AG04449 (cell line): ENCODE measurements at regions not wholly inside any gene's neighbourhood (a gene's known extent, or its start where the extent isn't known, plus 50 kb on each side); places are given as distances from the start of the nearest gene placed in this dataset.
"Not testable (repeated sequence)": the region's sequence is repeated elsewhere in the genome, so short reads cannot be mapped to it uniquely, and the experiment has no call there.

ENCODE experiments used
- CTCF ChIA-PET: fragments of 350-600 bp; formaldehyde crosslinking; extraction: SDS; loops from one replicate; lab custom pipeline; 2021; ENCODE audit warnings: antibody characterized with exemption; lab: Yijun Ruan, JAX
- POLR2A ChIA-PET: fragments of 400-600, 350-600 bp; formaldehyde crosslinking; extraction: SDS; loops from one replicate; lab custom pipeline; 2020; ENCODE audit warnings: antibody characterized with exemption, inconsistent platforms; lab: Yijun Ruan, JAX
- DNase-seq: peaks from one replicate; pipeline ENCODE4 v3.0.0-alpha.2; 2010; ENCODE audit warnings: low read depth, low spot score
- H3K4me3 ChIP-seq: 2 replicates; pipeline ENCODE4 v1.5.1; 2011; ENCODE audit warnings: low read depth, mild to moderate bottlenecking, control low read depth, low read length
- CTCF ChIP-seq: IDR thresholded peaks from one replicate; pipeline ENCODE4 v1.5.1; 2011; ENCODE audit warnings: mild to moderate bottlenecking, moderate library complexity, low read length, control low read depth, inconsistent platforms; ENCODE audit not compliant: insufficient read depth; ENCODE audit errors: missing control alignments

GRCh38 chr5:115456056-115456455 is 88.5 kb downstream of the FEM1C start:
- ChIA-PET POLR2A (no interaction called here), CTCF (no interaction called here)
- no peak overlapping the region for H3K4me3 ChIP-seq
- no peak for DNase-seq
- TF ChIP-seq CTCF: no peak

GRCh38 chr5:115455301-115455707 is 89.3 kb downstream of the FEM1C start:
- TF ChIP-seq CTCF: no peak
- no peak for DNase-seq
- ChIA-PET POLR2A (no interaction called here), CTCF (no interaction called here)
- H3K4me3 ChIP-seq: no peak overlapping the region

- ChIA-PET CTCF (interaction anchor here (1.2 kb wide), 1 partner anchor 70 kb away, joined by 3 read pairs; no protein-coding TSS in a partner anchor), POLR2A (no interaction called here)
- H3K4me3 ChIP-seq: no peak overlapping the region
- DNase-seq: no peak
- no peak for TF ChIP-seq CTCF
Observed at GRCh38 chr5:115453391-115454095, 91.0 kb downstream of the FEM1C start.

GRCh38 chr5:115452536-115453235 is 91.9 kb downstream of the FEM1C start:
- ChIA-PET POLR2A (interaction anchor here (0.6 kb wide), 1 partner anchor 66 kb away, joined by 3 read pairs; no protein-coding TSS in a partner anchor), CTCF (interaction anchor here (1.2 to 2.3 kb wide), 2 partner anchors 18 to 69 kb away, joined by 3 to 9 read pairs; no protein-coding TSS in a partner anchor)
- no peak for TF ChIP-seq CTCF
- DNase-seq: no peak
- no peak overlapping the region for H3K4me3 ChIP-seq

DNA sequence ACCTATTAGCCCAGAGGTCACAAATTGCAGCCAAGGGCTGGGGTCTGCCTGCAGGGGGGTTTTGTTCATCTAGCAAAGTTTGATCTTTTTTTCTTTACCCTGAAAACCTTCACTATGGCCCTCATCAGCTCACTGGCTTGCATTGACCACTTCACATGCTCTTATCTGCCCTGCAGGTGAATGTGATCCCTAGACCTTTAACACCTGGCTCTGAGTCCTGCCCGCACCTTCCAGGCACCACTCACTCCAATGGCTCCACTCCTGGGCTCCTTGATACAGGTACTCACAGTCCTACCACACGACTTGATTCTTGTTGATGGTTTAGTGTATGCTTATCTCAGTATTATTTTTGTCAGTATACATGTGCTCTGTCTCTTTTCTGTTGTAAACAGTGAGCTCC is 92.5 kb downstream of the FEM1C start:
- no peak for TF ChIP-seq CTCF
- POLR2A ChIA-PET: interaction anchor here (0.6 kb wide), 1 partner anchor 66 kb away, joined by 3 read pairs; no protein-coding TSS in a partner anchor
- no peak overlapping the region for H3K4me3 ChIP-seq
- DNase-seq: no peak
- CTCF ChIA-PET: interaction anchor here (2.3 kb wide), 1 partner anchor 17 kb away, joined by 9 read pairs; no protein-coding TSS in a partner anchor

GRCh38 chr5:115450741-115451140 is 93.8 kb downstream of the FEM1C start:
- peak; percentile 90 for DNase-seq

DNA sequence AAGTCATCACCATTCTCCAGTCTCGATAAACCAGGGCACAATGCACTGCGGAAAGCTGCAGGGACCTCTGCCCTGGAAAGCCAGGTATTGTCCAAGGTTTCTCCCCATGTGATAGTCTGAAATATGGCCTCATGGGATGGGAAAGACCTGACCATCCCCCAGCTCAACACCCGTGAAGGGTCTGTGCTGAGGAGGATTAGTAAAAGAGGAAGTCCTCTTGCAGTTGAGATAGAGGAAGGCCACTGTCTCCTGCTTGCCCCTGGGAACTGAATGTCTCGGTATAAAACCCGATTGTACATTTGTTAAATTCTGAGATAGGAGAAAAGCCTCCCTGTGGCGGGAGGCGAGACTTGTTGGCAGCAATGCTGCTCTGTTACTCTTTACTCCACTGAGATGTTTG is 95.9 kb downstream of the FEM1C start:
- CTCF ChIA-PET, DNase-seq, POLR2A ChIA-PET, H3K4me3 ChIP-seq: not testable (repeated sequence)

More at GRCh38 chr5:115450741-115451140, 93.8 kb downstream of the FEM1C start:
- ChIA-PET CTCF (interaction anchor here (2.3 kb wide), 1 partner anchor 16 kb away, joined by 9 read pairs; no protein-coding TSS in a partner anchor), POLR2A (interaction anchor here (0.7 kb wide), 1 partner anchor 29 kb away, joined by 3 read pairs; no protein-coding TSS in a partner anchor)
- no peak overlapping the region for H3K4me3 ChIP-seq
- TF ChIP-seq CTCF: no peak
